ENCODE measurements at regions not wholly inside any gene's neighbourhood (a gene's known extent, or its start where the extent isn't known, plus 50 kb on each side); places are given as distances from the start of the nearest gene placed in this dataset.

DNA sequence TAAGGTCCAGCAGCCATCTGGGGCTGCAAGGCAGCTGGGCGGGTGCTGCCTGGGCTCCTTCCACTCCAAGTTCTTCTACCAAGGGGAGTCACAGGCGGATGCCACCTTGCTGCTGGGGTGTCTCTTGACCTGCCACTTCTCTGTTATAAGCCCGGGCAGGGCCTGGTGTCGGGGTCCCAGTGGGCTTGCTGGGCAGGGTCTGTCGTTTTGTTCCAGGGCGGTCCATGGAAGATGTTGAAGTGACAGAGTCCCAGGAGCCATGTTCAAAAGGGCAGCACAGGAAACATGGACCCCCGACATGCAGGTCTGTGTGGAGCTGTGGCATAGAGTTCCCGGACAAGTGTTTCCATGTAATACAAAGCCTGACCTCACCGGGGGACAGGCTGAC, 91.1 kb downstream of the TNFRSF13B start (continued):
- TF ChIP-seq, protein P1, sequence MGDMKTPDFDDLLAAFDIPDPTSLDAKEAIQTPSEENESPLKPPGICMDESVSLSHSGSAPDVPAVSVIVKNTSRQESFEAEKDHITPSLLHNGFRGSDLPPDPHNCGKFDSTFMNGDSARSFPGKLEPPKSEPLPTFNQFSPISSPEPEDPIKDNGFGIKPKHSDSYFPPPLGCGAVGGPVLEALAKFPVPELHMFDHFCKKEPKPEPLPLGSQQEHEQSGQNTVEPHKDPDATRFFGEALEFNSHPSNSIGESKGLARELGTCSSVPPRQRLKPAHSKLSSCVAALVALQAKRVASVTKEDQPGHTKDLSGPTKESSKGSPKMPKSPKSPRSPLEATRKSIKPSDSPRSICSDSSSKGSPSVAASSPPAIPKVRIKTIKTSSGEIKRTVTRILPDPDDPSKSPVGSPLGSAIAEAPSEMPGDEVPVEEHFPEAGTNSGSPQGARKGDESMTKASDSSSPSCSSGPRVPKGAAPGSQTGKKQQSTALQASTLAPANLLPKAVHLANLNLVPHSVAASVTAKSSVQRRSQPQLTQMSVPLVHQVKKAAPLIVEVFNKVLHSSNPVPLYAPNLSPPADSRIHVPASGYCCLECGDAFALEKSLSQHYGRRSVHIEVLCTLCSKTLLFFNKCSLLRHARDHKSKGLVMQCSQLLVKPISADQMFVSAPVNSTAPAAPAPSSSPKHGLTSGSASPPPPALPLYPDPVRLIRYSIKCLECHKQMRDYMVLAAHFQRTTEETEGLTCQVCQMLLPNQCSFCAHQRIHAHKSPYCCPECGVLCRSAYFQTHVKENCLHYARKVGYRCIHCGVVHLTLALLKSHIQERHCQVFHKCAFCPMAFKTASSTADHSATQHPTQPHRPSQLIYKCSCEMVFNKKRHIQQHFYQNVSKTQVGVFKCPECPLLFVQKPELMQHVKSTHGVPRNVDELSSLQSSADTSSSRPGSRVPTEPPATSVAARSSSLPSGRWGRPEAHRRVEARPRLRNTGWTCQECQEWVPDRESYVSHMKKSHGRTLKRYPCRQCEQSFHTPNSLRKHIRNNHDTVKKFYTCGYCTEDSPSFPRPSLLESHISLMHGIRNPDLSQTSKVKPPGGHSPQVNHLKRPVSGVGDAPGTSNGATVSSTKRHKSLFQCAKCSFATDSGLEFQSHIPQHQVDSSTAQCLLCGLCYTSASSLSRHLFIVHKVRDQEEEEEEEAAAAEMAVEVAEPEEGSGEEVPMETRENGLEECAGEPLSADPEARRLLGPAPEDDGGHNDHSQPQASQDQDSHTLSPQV (IDR thresholded peaks at IDR 0.05) = no peak
- TF ChIP-seq, protein P2, sequence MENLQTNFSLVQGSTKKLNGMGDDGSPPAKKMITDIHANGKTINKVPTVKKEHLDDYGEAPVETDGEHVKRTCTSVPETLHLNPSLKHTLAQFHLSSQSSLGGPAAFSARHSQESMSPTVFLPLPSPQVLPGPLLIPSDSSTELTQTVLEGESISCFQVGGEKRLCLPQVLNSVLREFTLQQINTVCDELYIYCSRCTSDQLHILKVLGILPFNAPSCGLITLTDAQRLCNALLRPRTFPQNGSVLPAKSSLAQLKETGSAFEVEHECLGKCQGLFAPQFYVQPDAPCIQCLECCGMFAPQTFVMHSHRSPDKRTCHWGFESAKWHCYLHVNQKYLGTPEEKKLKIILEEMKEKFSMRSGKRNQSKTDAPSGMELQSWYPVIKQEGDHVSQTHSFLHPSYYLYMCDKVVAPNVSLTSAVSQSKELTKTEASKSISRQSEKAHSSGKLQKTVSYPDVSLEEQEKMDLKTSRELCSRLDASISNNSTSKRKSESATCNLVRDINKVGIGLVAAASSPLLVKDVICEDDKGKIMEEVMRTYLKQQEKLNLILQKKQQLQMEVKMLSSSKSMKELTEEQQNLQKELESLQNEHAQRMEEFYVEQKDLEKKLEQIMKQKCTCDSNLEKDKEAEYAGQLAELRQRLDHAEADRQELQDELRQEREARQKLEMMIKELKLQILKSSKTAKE (IDR thresholded peaks at IDR 0.05; ENCODE audit: low read depth, poor library complexity, severe bottlenecking) = no peak
- no peak for TF ChIP-seq CREM (IDR thresholded peaks at IDR 0.05; ENCODE audit: low read depth)
- TF ChIP-seq, protein P3, sequence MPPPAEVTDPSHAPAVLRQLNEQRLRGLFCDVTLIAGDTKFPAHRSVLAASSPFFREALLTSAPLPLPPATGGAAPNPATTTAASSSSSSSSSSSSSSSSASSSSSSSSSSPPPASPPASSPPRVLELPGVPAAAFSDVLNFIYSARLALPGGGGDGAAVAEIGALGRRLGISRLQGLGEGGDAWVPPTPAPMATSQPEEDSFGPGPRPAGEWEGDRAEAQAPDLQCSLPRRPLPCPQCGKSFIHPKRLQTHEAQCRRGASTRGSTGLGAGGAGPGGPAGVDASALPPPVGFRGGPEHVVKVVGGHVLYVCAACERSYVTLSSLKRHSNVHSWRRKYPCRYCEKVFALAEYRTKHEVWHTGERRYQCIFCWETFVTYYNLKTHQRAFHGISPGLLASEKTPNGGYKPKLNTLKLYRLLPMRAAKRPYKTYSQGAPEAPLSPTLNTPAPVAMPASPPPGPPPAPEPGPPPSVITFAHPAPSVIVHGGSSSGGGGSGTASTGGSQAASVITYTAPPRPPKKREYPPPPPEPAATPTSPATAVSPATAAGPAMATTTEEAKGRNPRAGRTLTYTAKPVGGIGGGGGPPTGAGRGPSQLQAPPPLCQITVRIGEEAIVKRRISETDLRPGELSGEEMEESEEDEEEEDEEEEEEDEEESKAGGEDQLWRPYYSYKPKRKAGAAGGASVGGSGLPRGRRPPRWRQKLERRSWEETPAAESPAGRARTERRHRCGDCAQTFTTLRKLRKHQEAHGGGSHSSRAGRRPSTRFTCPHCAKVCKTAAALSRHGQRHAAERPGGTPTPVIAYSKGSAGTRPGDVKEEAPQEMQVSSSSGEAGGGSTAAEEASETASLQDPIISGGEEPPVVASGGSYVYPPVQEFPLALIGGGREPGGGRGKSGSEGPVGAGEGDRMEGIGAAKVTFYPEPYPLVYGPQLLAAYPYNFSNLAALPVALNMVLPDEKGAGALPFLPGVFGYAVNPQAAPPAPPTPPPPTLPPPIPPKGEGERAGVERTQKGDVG (CRISPR knock-in tag; IDR thresholded peaks at IDR 0.05) = no peak
- TF ChIP-seq BRCA1 (IDR thresholded peaks at IDR 0.05; ENCODE audit: low read depth, low read length) = no peak
- no peak for TF ChIP-seq MTA3 (IDR thresholded peaks at IDR 0.05; ENCODE audit: borderline replicate concordance, low read length)

Data from GM12878 (cell line).